ENCODE measurements at regions not wholly inside any gene's neighbourhood (a gene's known extent, or its start where the extent isn't known, plus 50 kb on each side); places are given as distances from the start of the nearest gene placed in this dataset.

GRCh38 chr16:79402920-79403319 lies 197.6 kb downstream of the MAF start:
- no peak for TF ChIP-seq EZH2 (IDR thresholded peaks at IDR 0.05; ENCODE audit: low read length)
- no peak for TF ChIP-seq CTCF (optimal IDR thresholded peaks at IDR 0.05 in 1 of 3, IDR thresholded peaks at IDR 0.05 in 1 of 3, conservative IDR thresholded peaks at IDR 0.05 in 1 of 3; ENCODE audit: extremely low read depth in 1 of 3, insufficient read depth in 2 of 3, low read length in 3 of 3)
- Histone ChIP-seq H3K9me3 (ENCODE audit: control insufficient read depth, low read depth, low read length) (no peaks in the 10 kb centered on the region), H3K9ac (ENCODE audit: control insufficient read depth, extremely low read depth, insufficient read depth, low read length) (no peak overlapping the region), H3K27me3 (ENCODE audit: control insufficient read depth, extremely low read depth, insufficient read depth, low read length) (no peaks in the 10 kb centered on the region), H2AFZ (ENCODE audit: control insufficient read depth, low read length) (no peak overlapping the region), H3K79me2 (ENCODE audit: control insufficient read depth, insufficient read depth, low read length) (no peaks in the 10 kb centered on the region), H3K36me3 (ENCODE audit: control insufficient read depth in 2 of 2, extremely low read depth in 1 of 2, insufficient read depth in 2 of 2, low read length in 2 of 2) (no peaks in the 10 kb centered on the region), H3K4me3 (ENCODE audit: control insufficient read depth in 2 of 3, extremely low read depth in 1 of 3, insufficient read depth in 2 of 3, low read depth in 1 of 3, low read length in 3 of 3) (no peak overlapping the region), H4K20me1 (ENCODE audit: control insufficient read depth, extremely low read depth, insufficient read depth, low read length) (no peaks in the 10 kb centered on the region), H3K4me1 (ENCODE audit: control insufficient read depth, extremely low read depth, insufficient read depth, low read length) (peaks cover 6% of the 10 kb centered on the region), H3K27ac (ENCODE audit: control insufficient read depth, insufficient read depth, low read length) (no peak overlapping the region), H3K9me1 (ENCODE audit: control insufficient read depth, extremely low read depth, insufficient read depth, low read length) (no peaks in the 10 kb centered on the region), H3K4me2 (ENCODE audit: control insufficient read depth, extremely low read depth, insufficient read depth, low read depth, low read length) (no peak overlapping the region)
- dilution Hi-C loops (cut with MboI; ENCODE audit: extremely low pct_ligation_motif_present, low sequenced_read_pairs), result no loop called here
- FAIRE-seq (no peak), DNase-seq (ENCODE audit: low read depth, low spot score) (no peak)

- dilution Hi-C loops (cut with MboI; ENCODE audit: extremely low pct_ligation_motif_present, low sequenced_read_pairs), result no loop called here
- FAIRE-seq (no peak), DNase-seq (ENCODE audit: low read depth, low spot score) (no peak)
- TF ChIP-seq EZH2 (IDR thresholded peaks at IDR 0.05; ENCODE audit: low read length) (no peak), CTCF (optimal IDR thresholded peaks at IDR 0.05 in 1 of 3, IDR thresholded peaks at IDR 0.05 in 1 of 3, conservative IDR thresholded peaks at IDR 0.05 in 1 of 3; ENCODE audit: extremely low read depth in 1 of 3, insufficient read depth in 2 of 3, low read length in 3 of 3) (no peak)
- Histone ChIP-seq H3K9me1 (ENCODE audit: control insufficient read depth, extremely low read depth, insufficient read depth, low read length) (no peaks in the 10 kb centered on the region), H4K20me1 (ENCODE audit: control insufficient read depth, extremely low read depth, insufficient read depth, low read length) (no peaks in the 10 kb centered on the region), H3K27me3 (ENCODE audit: control insufficient read depth, extremely low read depth, insufficient read depth, low read length) (no peaks in the 10 kb centered on the region), H2AFZ (ENCODE audit: control insufficient read depth, low read length) (no peak overlapping the region), H3K9ac (ENCODE audit: control insufficient read depth, extremely low read depth, insufficient read depth, low read length) (no peak overlapping the region), H3K36me3 (ENCODE audit: control insufficient read depth in 2 of 2, extremely low read depth in 1 of 2, insufficient read depth in 2 of 2, low read length in 2 of 2) (no peaks in the 10 kb centered on the region), H3K4me2 (ENCODE audit: control insufficient read depth, extremely low read depth, insufficient read depth, low read depth, low read length) (no peak overlapping the region), H3K4me1 (ENCODE audit: control insufficient read depth, extremely low read depth, insufficient read depth, low read length) (peaks cover 6% of the 10 kb centered on the region), H3K4me3 (ENCODE audit: control insufficient read depth in 2 of 3, extremely low read depth in 1 of 3, insufficient read depth in 2 of 3, low read depth in 1 of 3, low read length in 3 of 3) (no peak overlapping the region), H3K27ac (ENCODE audit: control insufficient read depth, insufficient read depth, low read length) (no peak overlapping the region), H3K9me3 (ENCODE audit: control insufficient read depth, low read depth, low read length) (no peaks in the 10 kb centered on the region), H3K79me2 (ENCODE audit: control insufficient read depth, insufficient read depth, low read length) (no peaks in the 10 kb centered on the region)
These were observed 198.2 kb downstream of the MAF start for GRCh38 chr16:79402356-79402755.

Measured in keratinocyte (primary cell).